BJ (cell line): ENCODE measurements at regions not wholly inside any gene's neighbourhood (a gene's known extent, or its start where the extent isn't known, plus 50 kb on each side); places are given as distances from the start of the nearest gene placed in this dataset.

ENCODE experiments used
- CTCF ChIA-PET: fragments of 350-600 bp; formaldehyde crosslinking; extraction: SDS; loops from one replicate; lab custom pipeline; 2021; ENCODE audit warnings: antibody characterized with exemption, inconsistent platforms; lab: Yijun Ruan, JAX
- POLR2A ChIA-PET: fragments of 300-600 bp; sonication (Branson Sonifier 250); formaldehyde crosslinking; extraction: SDS; loops from one replicate; lab custom pipeline; 2021; ENCODE audit warnings: antibody characterized with exemption; lab: Charles Lee
- DNase-seq: peaks from one replicate; pipeline ENCODE4 v3.0.0-alpha.2; 2011; ENCODE audit warnings: low read depth
- H3K27me3 ChIP-seq: 2 replicates; pipeline ENCODE4 v1.6.0; 2011; ENCODE audit warnings: low read length; ENCODE audit not compliant: control insufficient read depth, insufficient read depth
- H3K36me3 ChIP-seq: 2 replicates; pipeline ENCODE4 v1.5.1; 2011; ENCODE audit warnings: low read length; ENCODE audit not compliant: control insufficient read depth, insufficient read depth
- H3K4me3 ChIP-seq: 2 replicates; pipeline ENCODE4 v1.5.1; 2011; ENCODE audit warnings: low read depth, mild to moderate bottlenecking, control low read depth, low read length
- CTCF ChIP-seq: IDR thresholded peaks from 2 replicates; pipeline ENCODE4 v1.5.1; 2011; ENCODE audit warnings: low read depth, mild to moderate bottlenecking, control low read depth, inconsistent platforms, low read length, moderate library complexity; ENCODE audit not compliant: insufficient read depth

- no peak for TF ChIP-seq CTCF
- H3K36me3 ChIP-seq = no peaks in the 10 kb centered on the region
- ChIA-PET CTCF (no interaction called here), POLR2A (no interaction called here)
- no peaks in the 10 kb centered on the region for H3K27me3 ChIP-seq
- H3K4me3 ChIP-seq = no peak overlapping the region
- DNase-seq = no peak
Observed at GRCh38 chr7:69256634-69257081, 341.6 kb upstream of the AUTS2 start.

DNA sequence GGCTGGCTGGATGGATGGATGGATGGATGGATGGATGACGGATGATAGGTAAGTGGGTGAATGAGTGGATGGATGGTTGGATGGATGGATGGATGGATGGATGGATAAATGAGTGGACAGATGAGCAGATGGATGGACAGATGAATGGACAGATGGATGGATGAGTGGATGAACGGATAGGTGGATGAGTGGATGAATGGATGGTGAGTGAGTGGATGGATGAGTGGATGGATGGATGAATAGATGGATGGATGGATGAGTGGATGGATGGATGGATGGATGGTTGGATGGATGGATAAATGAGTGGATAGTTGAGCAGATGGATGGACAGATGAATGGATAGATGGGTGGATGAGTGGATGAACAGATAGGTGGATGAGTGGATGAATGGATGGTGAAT is 340.7 kb upstream of the AUTS2 start:
- no peak for TF ChIP-seq CTCF
- no peak for DNase-seq
- no peak overlapping the region for H3K4me3 ChIP-seq
- ChIA-PET CTCF (no interaction called here), POLR2A (no interaction called here)
- H3K36me3 ChIP-seq = no peaks in the 10 kb centered on the region
- H3K27me3 ChIP-seq = no peaks in the 10 kb centered on the region

DNA sequence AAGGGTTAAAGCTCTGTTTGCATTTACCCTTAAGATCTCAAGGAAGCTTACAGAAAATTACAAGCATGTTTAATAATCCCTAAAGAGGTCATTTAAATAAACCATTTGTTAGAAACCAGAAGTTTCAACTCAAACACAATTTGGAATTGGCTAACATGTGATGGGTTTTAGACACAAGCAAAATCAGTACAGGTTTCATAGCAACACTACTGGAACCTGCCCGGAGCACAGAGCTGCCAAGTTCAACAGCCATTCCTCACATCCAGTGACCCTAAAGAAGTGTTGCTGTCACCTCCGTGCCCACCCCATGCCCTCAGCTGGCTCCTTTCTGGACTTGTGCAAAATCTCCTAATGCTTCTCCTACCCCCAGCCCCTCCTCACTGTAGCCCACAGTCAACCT is 338.8 kb upstream of the AUTS2 start:
- no peaks in the 10 kb centered on the region for H3K27me3 ChIP-seq
- TF ChIP-seq CTCF = no peak
- DNase-seq = no peak
- H3K4me3 ChIP-seq = no peak overlapping the region
- no peaks in the 10 kb centered on the region for H3K36me3 ChIP-seq
- CTCF ChIA-PET = interaction anchor here (1.3 kb wide), 1 partner anchor 10 kb away, joined by 3 read pairs; no protein-coding TSS in a partner anchor
- POLR2A ChIA-PET = no interaction called here

DNA sequence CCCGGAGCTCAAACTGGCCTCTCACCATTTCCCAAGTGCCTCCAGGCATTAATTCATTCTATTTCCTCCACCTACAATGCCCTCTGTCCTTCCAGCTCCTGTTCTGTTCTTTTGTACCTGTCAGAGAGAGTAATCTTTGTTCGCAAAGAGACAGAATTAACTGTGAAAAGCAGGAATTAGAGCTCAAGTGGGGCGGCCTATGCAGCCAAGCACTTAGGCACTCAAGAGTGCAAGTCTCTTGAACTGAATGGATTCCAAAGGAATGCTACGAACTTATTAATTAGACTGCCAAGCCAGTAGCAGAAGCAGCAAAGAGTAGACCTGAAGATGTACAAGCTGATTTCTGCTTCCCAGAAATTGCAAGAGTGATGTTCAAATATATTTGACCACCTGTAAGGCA is 338.3 kb upstream of the AUTS2 start:
- ChIA-PET POLR2A (no interaction called here), CTCF (interaction anchor here (1.3 kb wide), 1 partner anchor 9 kb away, joined by 3 read pairs; no protein-coding TSS in a partner anchor)
- H3K36me3 ChIP-seq = no peaks in the 10 kb centered on the region
- H3K4me3 ChIP-seq = no peak overlapping the region
- no peak for DNase-seq
- no peaks in the 10 kb centered on the region for H3K27me3 ChIP-seq
- TF ChIP-seq CTCF = no peak

GRCh38 chr7:69263550-69263949 is 334.7 kb upstream of the AUTS2 start:
- Histone ChIP-seq H3K36me3 (no peaks in the 10 kb centered on the region), H3K4me3 (no peak overlapping the region), H3K27me3 (no peaks in the 10 kb centered on the region)
- no peak for DNase-seq
- POLR2A ChIA-PET = no interaction called here
- TF ChIP-seq CTCF = no peak
- CTCF ChIA-PET = no interaction called here
